Breast epithelium (tissue), 4 donors: ENCODE measurements at regions not wholly inside any gene's neighbourhood (a gene's known extent, or its start where the extent isn't known, plus 50 kb on each side); places are given as distances from the start of the nearest gene placed in this dataset.

Experiments
- DNase-seq, 2 donors: peaks; one replicate each; pipeline ENCODE4 v3.0.0-alpha.2; 2019; ENCODE audit warnings: low spot score in 2 of 2
- H3K27ac ChIP-seq, 2 donors: fragments of 200-600 bp; sonication (generic) in 1 of 2; one replicate each; pipeline ENCODE4 v1.5.1; 2016 to 2019; ENCODE audit warnings: mild to moderate bottlenecking in 1 of 2
- H3K27me3 ChIP-seq, 2 donors: fragments of 200-600 bp; sonication (generic) in 1 of 2; one replicate each; pipeline versions ENCODE4 v1.5.1 to v1.6.0; 2017 to 2019; ENCODE audit warnings: control low read depth in 1 of 2, mild to moderate bottlenecking in 1 of 2
- H3K36me3 ChIP-seq: fragments of 200-600 bp; one replicate; pipeline ENCODE4 v1.5.1; 2019
- H3K4me1 ChIP-seq, 2 donors: fragments of 200-600 bp; sonication (generic); one replicate each; pipeline ENCODE4 v1.5.1; 2016 to 2019; ENCODE audit warnings: control low read depth in 1 of 2
- H3K4me3 ChIP-seq, 3 donors: fragments of 200-600 bp; sonication (generic); 1 replicate in 2 of 3; 2 replicates in 1 of 3; pipeline ENCODE4 v1.5.1; 2016 to 2019; ENCODE audit warnings: mild to moderate bottlenecking in 3 of 3, moderate library complexity in 2 of 3
- H3K9me3 ChIP-seq, 2 donors: fragments of 200-600 bp; sonication (generic) in 1 of 2; one replicate each; pipeline ENCODE4 v1.5.1; 2016 to 2019; ENCODE audit warnings: control low read depth in 1 of 2
- POLR2A ChIP-seq: fragments of 450-650 bp; IDR thresholded peaks from one replicate; pipeline ENCODE4 v1.6.1; 2016; ENCODE audit warnings: antibody characterized with exemption, mild to moderate bottlenecking, moderate library complexity
- POLR2AphosphoS5 ChIP-seq, 3 donors: sonication (generic); formaldehyde crosslinking; IDR thresholded peaks; one replicate each; pipeline ENCODE4 v1.6.1; 2017; ENCODE audit warnings: antibody characterized with exemption in 3 of 3
- intact Hi-C: fragments of 100-400 bp; cut with DNase I; formaldehyde crosslinking; loops from one replicate; pipeline ENCODE4 v1.15.1; 2023; ENCODE audit warnings: low total_unique reads
- TF ChIP-seq, protein P1 (sequence below), 3 donors: fragments of 450-650 bp; IDR thresholded peaks; one replicate each; pipeline ENCODE4 v1.5.1; 2016 to 2017; ENCODE audit warnings: antibody characterized with exemption in 3 of 3, mild to moderate bottlenecking in 3 of 3, moderate library complexity in 3 of 3

DNA sequence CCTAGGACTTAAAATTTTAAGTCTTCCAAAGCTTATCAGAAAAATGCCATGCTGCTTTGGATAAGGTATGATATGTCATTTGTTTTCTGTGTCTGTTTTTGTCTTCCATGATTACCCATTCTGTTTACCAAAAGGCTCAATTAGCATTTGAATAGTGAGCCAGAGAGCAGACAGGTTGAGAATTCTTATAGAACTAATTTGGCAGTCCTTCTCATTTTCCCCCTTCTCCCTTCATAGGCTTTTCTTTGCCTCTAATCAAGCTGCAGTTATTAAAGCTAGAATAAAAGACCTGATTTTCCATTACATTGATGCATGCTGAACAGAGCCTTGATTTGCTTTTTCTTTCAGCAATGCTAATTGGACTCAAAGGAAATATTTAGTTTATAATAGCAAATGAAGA, 993.0 kb downstream of the MAT2B start:
- no peak for DNase-seq
- TF ChIP-seq POLR2A (no peak), POLR2AphosphoS5 (IDR thresholded peaks at IDR 0.05) (no peak)
- TF ChIP-seq, protein P1, sequence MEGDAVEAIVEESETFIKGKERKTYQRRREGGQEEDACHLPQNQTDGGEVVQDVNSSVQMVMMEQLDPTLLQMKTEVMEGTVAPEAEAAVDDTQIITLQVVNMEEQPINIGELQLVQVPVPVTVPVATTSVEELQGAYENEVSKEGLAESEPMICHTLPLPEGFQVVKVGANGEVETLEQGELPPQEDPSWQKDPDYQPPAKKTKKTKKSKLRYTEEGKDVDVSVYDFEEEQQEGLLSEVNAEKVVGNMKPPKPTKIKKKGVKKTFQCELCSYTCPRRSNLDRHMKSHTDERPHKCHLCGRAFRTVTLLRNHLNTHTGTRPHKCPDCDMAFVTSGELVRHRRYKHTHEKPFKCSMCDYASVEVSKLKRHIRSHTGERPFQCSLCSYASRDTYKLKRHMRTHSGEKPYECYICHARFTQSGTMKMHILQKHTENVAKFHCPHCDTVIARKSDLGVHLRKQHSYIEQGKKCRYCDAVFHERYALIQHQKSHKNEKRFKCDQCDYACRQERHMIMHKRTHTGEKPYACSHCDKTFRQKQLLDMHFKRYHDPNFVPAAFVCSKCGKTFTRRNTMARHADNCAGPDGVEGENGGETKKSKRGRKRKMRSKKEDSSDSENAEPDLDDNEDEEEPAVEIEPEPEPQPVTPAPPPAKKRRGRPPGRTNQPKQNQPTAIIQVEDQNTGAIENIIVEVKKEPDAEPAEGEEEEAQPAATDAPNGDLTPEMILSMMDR (IDR thresholded peaks at IDR 0.05), result no peak
- Histone ChIP-seq H3K27ac (no peak overlapping the region), H3K27me3 (no peaks in the 10 kb centered on the region), H3K4me3 (no peak overlapping the region), H3K9me3 (no peaks in the 10 kb centered on the region), H3K36me3 (no peaks in the 10 kb centered on the region), H3K4me1 (no peaks in the 10 kb centered on the region)
- intact Hi-C loops, result no loop called here

DNA sequence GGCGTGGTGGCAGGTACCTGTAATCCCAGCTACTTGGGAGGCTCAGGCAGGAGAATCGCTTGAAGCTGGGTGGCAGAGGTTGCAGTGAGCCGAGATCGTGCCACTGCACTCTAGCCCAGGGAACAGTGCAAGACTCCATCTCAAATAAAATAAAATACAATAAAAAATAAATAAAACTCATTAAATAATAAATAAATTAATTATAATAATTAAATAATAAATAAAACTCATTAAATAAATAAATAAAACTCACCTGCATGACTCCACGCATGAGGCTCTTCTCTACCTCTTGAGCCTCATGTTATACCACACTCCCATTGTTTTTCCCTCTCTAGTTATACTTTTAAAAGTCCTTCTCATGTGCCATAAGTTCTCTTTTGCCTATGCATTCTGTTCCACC, 995.4 kb downstream of the MAT2B start:
- Histone ChIP-seq H3K4me1 (no peaks in the 10 kb centered on the region), H3K27me3 (no peaks in the 10 kb centered on the region), H3K36me3 (no peaks in the 10 kb centered on the region), H3K9me3 (no peaks in the 10 kb centered on the region), H3K4me3 (no peak overlapping the region), H3K27ac (no peak overlapping the region)
- intact Hi-C loops, result no loop called here
- DNase-seq, result no peak
- no peak for TF ChIP-seq POLR2AphosphoS5 (IDR thresholded peaks at IDR 0.05)
- TF ChIP-seq POLR2A, result no peak
- TF ChIP-seq, protein P1 (IDR thresholded peaks at IDR 0.05), result no peak

DNA sequence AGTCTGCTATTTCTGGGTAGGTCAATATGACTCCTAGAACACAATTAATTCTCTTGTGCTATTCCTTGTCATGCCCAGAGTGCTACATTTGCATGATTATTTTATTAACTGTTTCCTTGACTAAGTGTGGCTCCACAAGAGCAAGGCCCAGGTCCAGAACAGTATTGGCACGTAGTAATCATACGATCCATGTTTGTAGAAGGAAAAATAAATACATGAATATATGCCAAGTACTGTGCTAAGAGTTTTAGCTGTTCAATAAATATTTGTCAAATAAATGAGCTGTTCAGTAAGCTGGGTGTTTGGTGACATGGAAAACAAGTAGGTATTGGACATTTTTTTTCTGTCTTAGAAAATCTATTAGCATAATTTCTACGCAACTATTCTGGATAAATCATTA, 995.9 kb downstream of the MAT2B start:
- DNase-seq, result no peak
- Histone ChIP-seq H3K4me3 (no peak overlapping the region), H3K27me3 (no peaks in the 10 kb centered on the region), H3K4me1 (no peaks in the 10 kb centered on the region), H3K36me3 (no peaks in the 10 kb centered on the region), H3K9me3 (no peaks in the 10 kb centered on the region), H3K27ac (no peak overlapping the region)
- TF ChIP-seq, protein P1 (IDR thresholded peaks at IDR 0.05), result no peak
- intact Hi-C loops, result no loop called here

DNA sequence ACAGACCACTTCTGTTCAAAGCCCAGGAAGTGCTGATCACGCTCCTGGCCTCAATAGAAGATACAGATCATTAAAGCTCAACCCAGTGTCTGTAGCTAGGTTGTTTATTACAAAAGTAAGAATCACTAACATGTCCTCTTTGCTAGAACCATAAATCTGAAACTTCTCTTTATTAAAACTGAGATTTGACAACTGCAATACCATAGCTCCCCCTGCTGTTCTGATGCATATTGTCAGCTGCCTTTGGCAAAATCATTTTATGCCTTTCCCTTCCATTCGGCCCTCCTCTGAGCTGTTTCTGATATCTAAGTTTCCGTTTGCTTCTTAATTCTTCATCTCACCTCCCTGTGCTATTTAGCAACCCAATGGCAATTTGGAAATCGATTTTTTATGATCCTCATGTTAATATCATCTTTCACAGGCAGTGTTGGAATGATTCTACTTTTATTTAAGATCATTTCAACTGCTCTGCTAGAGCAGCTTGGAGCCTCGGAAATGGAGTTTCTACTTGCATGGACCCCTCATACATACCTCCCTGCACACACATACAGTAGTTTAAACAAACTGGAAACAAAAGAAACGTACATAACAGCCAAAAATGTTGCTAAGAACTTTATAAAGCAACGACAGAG, 998.8 kb downstream of the MAT2B start:
- intact Hi-C loops, result no loop called here
- TF ChIP-seq, protein P1 (IDR thresholded peaks at IDR 0.05), result peak in 2 of 3 donors; percentile 67 to 73
- TF ChIP-seq POLR2AphosphoS5 (IDR thresholded peaks at IDR 0.05), result no peak
- Histone ChIP-seq H3K27ac (no peak overlapping the region), H3K4me1 (no peaks in the 10 kb centered on the region), H3K4me3 (peak overlapping the region in 1 of 3 donors; percentile 9), H3K27me3 (no peaks in the 10 kb centered on the region), H3K36me3 (no peaks in the 10 kb centered on the region), H3K9me3 (no peaks in the 10 kb centered on the region)
- DNase-seq, result no peak

DNA sequence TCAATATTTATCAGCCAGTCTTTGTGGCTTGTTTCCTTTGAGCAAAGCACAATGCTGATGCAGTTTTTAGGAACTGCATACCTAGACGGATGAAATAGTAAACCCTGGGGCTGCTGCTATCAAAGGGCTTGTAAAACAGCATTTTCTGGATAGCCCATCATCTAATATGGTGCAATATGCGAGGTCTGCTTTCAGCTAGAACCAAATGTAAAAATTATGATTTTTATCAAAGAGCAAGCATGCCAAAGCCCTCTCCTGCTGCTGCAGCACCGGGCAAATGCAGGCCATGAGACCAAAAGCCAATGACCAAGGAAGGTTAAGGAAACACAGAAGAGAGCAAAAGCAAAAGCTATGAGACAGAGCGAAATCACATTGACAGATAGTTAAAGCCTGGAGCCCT, 1000.4 kb downstream of the MAT2B start:
- Histone ChIP-seq H3K36me3 (no peaks in the 10 kb centered on the region), H3K4me1 (no peaks in the 10 kb centered on the region), H3K4me3 (no peak overlapping the region), H3K27ac (no peak overlapping the region), H3K9me3 (no peaks in the 10 kb centered on the region), H3K27me3 (no peaks in the 10 kb centered on the region)
- TF ChIP-seq POLR2A (no peak), POLR2AphosphoS5 (IDR thresholded peaks at IDR 0.05) (no peak)
- TF ChIP-seq, protein P1 (IDR thresholded peaks at IDR 0.05), result no peak
- DNase-seq, result no peak
- intact Hi-C loops, result no loop called here
